ENCODE measurements at regions not wholly inside any gene's neighbourhood (a gene's known extent, or its start where the extent isn't known, plus 50 kb on each side); places are given as distances from the start of the nearest gene placed in this dataset.

- no peak for TF ChIP-seq CTCF (IDR thresholded peaks at IDR 0.05)
- TF ChIP-seq POLR2A (IDR thresholded peaks at IDR 0.05): no peak
- TF ChIP-seq POLR2AphosphoS5 (IDR thresholded peaks at IDR 0.05): no peak
- no peak for TF ChIP-seq EP300 (IDR thresholded peaks at IDR 0.05)
These were observed 478.5 kb upstream of the KIF2A start for GRCh38 chr5:61827445-61827975.
